ENCODE measurements at regions not wholly inside any gene's neighbourhood (a gene's known extent, or its start where the extent isn't known, plus 50 kb on each side); places are given as distances from the start of the nearest gene placed in this dataset.

DNA sequence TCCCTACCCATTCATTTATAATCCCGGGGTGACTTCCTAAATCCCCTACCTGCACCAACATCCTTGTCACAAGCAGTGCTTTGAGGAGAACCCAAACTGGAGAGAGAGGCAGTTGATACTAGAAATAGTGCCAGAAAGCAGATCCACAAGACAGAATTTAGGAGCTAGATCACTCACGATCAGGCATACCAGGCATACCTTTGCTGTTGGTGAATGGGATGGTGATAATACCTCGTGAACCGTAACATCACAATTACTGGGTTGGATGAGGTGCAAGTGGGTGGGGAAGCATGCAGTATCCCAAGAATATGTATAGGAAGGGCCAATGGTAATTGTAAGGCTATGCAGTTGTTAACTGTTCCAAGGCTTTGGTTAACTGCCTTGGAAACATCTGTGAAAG lies 129.3 kb downstream of the TMA16 start:
- Histone ChIP-seq H3K36me3 (ENCODE audit: control insufficient read depth in 2 of 4, insufficient read depth in 4 of 4, low read length in 3 of 4) (no peaks in the 10 kb centered on the region), H2BK20ac (ENCODE audit: low read length) (no peak overlapping the region), H2BK120ac (replicated peaks; ENCODE audit: low read depth, low read length) (no peak overlapping the region), H2AFZ (ENCODE audit: low read length) (no peak overlapping the region; the same call in 1 of the 2 replicates), H3K9me3 (ENCODE audit: insufficient read depth in 2 of 2, low read depth in 1 of 2, low read length in 1 of 2) (no peaks in the 10 kb centered on the region), H3K18ac (ENCODE audit: extremely low read depth, low read length) (no peak overlapping the region), H3K4ac (replicated peaks; ENCODE audit: insufficient read length, low read depth, low read length) (no peak overlapping the region), H3K9ac (replicated peaks in 1 of 4; ENCODE audit: extremely low read depth in 1 of 4, low read depth in 3 of 4, low read length in 3 of 4) (no peak overlapping the region), H3K23me2 (ENCODE audit: low read depth, low read length) (no peaks in the 10 kb centered on the region), H3K4me2 (ENCODE audit: insufficient read depth in 1 of 2, low read depth in 2 of 2, low read length in 2 of 2) (no peak overlapping the region), H3K14ac (ENCODE audit: insufficient read length) (no peak overlapping the region), H3K23ac (ENCODE audit: insufficient read length) (no peak overlapping the region), H3K27ac (ENCODE audit: low read depth, low read length) (no peak overlapping the region), H3K27me3 (replicated peaks in 1 of 4; ENCODE audit: control insufficient read depth in 3 of 4, extremely low read depth in 1 of 4, insufficient read depth in 3 of 4, low read length in 3 of 4) (no peaks in the 10 kb centered on the region), H2BK5ac (ENCODE audit: low read depth, low read length) (no peak overlapping the region), H4K91ac (replicated peaks; ENCODE audit: insufficient read length, low read length) (no peak overlapping the region), H2BK15ac (ENCODE audit: low read length) (no peak overlapping the region), H3K56ac (replicated peaks; ENCODE audit: insufficient read length, low read depth, low read length) (no peak overlapping the region), H2BK12ac (ENCODE audit: low read depth, low read length) (no peak overlapping the region), H3K79me1 (ENCODE audit: low read depth, low read length) (no peaks in the 10 kb centered on the region), H3K4me1 (replicated peaks in 1 of 4; ENCODE audit: control insufficient read depth in 3 of 4, insufficient read depth in 4 of 4, low read length in 3 of 4) (no peaks in the 10 kb centered on the region), H2AK5ac (ENCODE audit: low read depth, low read length) (no peak overlapping the region), H3K79me2 (ENCODE audit: control insufficient read depth in 1 of 2, insufficient read depth in 2 of 2, low read length in 2 of 2) (no peaks in the 10 kb centered on the region), H3K4me3 (ENCODE audit: extremely low read depth in 1 of 4, insufficient read depth in 2 of 4, low read depth in 3 of 4, low read length in 4 of 4) (no peak overlapping the region), H4K5ac (ENCODE audit: insufficient read length, low read depth, low read length) (no peak overlapping the region), H4K8ac (ENCODE audit: extremely low read depth, insufficient read depth, low read length) (no peak overlapping the region), H4K20me1 (replicated peaks in 1 of 2; ENCODE audit: control insufficient read depth in 1 of 2, insufficient read depth in 2 of 2, low read length in 2 of 2) (no peaks in the 10 kb centered on the region)
- POLR2A ChIA-PET (ENCODE audit: partially characterized antibody), result no interaction called here
- FAIRE-seq (no peak), DNase-seq (ENCODE audit: low read depth in 1 of 2, low spot score in 2 of 2) (no peak)
- CTCF ChIA-PET (ENCODE audit: partially characterized antibody), result interaction anchor here (0.6 to 1.7 kb wide), 3 partner anchors 8 to 83 kb away, joined by 3 to 7 read pairs (median 4); no protein-coding TSS in a partner anchor
- 91% methylated on average over 4 of the region's 4 CpGs; no CpG with 5 or more reads in 1 of the 2 experiments for WGBS, 2 experiments (ENCODE audit: extremely low coverage in 1 of 2, insufficient coverage in 1 of 2, insufficient read length in 1 of 2, insufficient replicate concordance in 2 of 2, low coverage in 1 of 2, low lambda C conversion rate in 2 of 2, missing lambda C conversion rate in 1 of 2)
- TF ChIP-seq EZH2 (IDR thresholded peaks at IDR 0.05; ENCODE audit: low read depth, low read length, severe bottlenecking), result no peak
- no peak for TF ChIP-seq CHD2 (IDR thresholded peaks at IDR 0.05; ENCODE audit: low read length)

Data from H1 (cell line).